IPS-NIHi7 (cell line): ENCODE measurements at regions not wholly inside any gene's neighbourhood (a gene's known extent, or its start where the extent isn't known, plus 50 kb on each side); places are given as distances from the start of the nearest gene placed in this dataset.

Experiments
- DNase-seq: peaks from one replicate; pipeline ENCODE4 v3.0.0; 2012; ENCODE audit warnings: mixed read lengths; ENCODE audit errors: extremely low spot score

DNA sequence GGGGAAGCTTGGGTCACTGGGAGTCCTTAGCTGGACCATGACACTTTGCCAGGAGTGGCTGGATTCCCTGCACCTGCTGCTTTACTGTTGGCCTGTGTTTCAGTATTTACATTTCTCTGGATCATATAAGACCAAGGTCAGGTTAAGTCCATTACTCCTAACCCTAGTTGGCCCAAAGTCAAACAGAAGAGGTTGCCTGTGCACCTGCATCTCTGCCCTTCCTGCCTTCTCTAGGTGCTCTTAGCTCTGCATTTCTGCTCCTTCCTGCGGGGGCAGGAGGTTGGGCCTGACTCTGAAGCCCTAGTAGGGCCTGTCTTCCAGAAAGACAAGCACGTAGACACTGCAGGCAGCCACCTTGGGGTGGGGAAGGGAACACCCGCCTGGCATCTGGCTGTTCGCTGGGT, 124.3 kb downstream of the RPLP1 start:
- DNase-seq, result no peak

DNA sequence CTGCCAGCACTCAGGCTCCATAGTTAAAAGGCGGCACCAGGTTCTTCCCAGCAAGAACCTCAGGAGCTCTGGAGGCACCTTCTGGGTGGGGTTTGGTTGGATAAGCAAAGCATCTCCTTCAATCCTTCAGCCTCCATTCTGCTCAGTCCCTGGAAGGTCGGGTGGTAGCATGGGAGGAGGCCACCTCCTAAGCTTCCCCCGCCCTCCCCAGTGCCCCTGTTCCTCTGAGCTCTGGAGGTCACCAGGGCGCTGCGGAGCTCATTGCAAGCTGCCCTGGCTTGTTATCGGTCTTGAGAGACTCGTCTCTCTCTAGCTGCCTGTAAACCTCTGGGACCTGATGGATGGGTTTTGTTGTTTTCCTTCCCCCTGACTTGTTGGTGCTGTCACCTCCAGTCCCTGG, 124.8 kb downstream of the RPLP1 start:
- no peak for DNase-seq

- DNase-seq, result no peak
Measured at GRCh38 chr15:69578252-69578651, 125.6 kb downstream of the RPLP1 start.

DNA sequence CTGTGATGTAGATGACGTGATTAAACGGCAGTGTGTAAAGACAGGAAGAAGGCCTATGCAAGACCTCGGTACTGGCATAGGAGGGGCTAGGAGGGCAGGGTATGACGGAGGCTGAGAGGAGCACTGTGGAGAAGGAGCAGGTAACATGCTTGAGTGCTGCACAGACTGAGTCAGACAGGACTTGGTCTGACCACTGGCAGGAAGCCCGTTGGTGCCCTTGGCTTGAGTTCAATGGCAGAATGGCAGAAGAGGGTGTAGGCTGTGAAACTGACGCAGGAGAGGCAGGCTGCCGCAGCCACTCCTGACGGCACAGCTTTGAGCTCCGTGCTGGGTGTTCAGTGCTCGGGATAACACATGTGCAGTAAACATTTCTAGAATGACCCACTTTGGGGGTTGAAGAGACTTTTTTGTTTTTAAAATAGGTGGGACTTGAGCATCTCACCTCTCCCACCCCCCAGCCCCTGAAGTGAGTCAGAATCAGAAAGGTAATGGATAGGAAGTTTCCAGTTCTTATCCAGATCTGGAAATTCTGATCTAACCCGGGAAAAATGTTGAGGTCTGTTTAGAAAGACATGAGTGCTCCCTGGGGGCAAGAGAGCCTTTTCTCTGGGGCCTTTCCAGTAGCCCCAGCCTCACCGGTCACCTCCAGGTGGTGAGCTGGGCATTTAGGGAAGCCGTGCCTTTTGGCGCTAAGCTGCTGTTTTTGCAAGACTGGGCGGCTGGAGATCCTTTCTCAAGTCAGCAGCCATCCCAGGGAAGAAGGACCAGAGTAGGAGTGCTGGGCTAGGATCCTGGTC, 126.4 kb downstream of the RPLP1 start:
- no peak for DNase-seq

- no peak for DNase-seq
Measured at GRCh38 chr15:69579950-69580618, 127.5 kb downstream of the RPLP1 start.

DNA sequence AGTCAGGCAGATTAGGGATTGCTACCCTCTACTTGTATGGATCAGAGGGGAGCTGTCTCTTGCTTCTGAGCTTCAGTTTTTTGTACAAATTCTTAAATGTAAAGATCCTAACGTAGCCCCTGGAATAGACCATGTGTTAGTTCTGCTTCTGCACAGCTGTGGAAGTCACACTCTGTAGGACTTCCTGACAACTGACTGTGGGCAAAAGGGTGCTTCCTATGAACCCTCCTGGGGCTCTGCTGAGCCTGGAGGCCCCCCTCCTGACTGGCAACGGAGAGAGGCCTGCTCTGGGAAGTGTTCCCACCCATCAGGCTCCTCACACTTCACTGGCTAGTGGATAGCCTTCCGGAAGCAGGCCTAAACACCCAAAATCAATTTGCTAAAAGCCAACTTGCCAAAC, 131.0 kb downstream of the RPLP1 start:
- DNase-seq, result no peak

GRCh38 chr15:69585937-69586336, 133.3 kb downstream of the RPLP1 start:
- DNase-seq, result no peak

DNA sequence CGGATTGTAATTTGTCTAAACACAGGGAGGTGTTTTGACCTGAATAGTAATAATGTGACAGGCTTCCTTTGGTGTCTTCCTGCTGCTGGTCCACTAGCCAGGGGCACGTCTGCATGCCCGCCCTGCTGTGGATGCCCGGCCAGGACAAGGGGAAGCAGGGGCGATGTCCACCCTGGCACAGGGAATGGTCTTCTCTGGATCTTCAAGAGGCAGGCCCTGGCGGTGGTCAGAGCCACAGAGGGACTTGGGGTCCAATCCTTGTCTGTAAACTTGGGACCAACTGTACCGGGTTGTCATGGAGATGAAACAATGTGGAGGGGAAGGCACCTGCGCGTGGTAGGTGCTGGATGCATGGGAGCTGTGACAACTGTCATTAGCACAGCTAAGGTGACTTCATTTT, 134.1 kb downstream of the RPLP1 start:
- DNase-seq, result no peak

DNA sequence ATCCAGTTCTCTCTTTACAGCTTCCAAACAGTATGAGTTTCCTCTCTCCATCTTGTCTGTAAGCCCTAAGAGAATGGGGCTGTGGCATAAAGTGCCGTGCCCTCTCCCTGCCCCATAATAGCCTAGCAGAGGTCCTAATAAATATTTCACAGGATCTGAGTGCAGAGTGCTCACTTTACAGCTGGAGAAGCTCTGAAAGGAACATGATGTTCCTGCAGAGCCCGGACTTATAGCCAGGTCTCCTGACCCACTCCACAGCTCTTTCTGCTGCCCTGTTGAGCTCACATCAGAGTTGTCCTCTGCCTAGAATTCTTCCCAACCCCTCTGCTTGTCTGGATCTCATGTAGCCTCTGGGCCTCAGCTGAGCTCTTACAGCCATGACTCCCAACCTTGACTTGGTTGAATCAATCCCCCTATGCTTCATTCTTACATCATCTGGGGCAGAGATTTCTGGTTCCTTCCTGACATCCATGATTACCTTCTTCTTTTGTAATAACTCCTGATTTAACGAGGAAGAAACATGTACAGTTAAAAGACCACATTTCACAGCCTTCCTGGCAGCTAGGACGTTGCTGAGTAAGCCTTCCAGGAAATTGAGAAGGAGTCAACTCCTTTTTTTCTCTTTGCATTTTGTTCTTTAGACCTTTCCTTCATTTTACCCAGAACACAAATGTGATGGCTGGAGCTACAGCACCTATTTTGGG, 135.3 kb downstream of the RPLP1 start:
- no peak for DNase-seq

- DNase-seq, result no peak
Measured at GRCh38 chr15:69590201-69590710, 137.6 kb downstream of the RPLP1 start.

DNA sequence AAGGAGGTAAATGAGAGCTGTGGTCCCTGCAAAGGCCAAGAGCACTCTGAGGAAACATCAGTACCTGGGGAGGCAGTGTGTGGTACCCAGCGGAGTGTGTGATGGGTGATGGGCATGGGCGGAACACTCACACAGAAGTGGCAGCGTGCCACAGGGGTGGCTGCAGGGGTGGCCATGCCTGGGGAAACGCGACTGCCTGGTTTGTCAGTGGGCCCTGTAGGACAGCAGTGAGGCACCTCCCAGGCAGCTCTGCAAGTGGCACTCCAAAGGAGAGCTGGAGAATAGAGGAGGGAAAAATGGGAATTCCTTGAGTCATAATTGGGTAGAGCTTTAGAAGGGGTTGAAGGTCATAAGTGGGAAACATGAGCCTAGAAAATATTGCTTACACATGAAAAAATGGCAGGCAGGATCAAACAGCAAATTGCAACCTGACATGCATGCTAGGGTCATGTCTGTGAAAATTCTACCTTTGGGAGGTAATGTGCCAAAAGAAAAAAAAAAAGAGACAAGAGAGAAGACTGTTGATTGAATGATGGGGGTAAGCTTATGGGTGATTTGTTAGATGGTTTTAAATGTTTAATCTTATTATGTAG, 138.4 kb downstream of the RPLP1 start:
- DNase-seq, result no peak

DNA sequence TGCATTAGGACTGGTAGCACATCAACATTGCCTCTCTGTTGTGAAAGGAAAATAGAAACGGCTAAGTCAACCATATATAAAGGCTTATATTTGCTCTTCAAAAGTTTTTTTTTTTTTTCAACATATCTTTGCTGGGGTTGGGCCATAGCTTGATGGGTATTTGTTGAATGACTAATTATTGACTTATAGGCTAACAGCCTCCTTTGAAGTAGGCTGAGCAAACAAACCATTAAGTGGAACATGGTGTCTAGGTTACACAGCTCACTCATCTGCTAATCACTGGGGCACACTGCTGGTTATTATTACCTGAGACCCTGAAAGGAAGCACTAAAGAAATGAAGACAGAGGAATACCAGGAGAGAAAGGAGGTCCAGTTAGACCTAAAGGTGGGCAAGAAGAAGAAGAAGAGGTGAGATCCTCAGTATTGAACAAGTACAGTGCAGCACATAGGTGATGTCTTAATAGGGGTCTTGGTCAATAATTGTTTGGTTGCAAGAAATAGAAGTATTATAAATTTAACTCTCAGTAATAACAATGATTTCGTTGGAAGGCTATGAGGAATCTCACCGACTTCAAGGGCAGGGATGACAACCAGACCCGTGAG, 139.4 kb downstream of the RPLP1 start:
- DNase-seq, result no peak

- DNase-seq, result no peak
Measured at GRCh38 chr15:69592954-69593353, 140.3 kb downstream of the RPLP1 start.

DNA sequence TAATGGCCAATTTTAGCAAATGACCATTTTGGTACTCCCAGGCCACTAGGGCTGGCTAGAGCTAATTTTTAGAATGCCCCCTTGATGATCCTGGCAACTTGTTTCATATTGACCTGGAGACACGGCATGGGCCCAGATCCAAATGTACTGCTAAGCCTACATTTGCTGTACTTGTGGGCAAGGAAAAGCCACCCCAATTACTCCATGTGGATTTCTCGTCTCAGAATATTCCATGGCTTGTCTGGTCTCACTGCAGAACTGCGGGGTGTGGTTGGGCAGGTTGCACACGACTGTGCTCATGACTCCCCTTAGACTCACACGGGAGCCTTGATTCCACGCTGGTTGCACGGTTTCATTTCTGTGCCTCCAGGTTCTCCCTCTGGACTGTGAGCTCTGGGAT, 140.9 kb downstream of the RPLP1 start:
- DNase-seq, result no peak

- DNase-seq, result no peak
Measured at GRCh38 chr15:69593981-69594966, 141.7 kb downstream of the RPLP1 start.

DNA sequence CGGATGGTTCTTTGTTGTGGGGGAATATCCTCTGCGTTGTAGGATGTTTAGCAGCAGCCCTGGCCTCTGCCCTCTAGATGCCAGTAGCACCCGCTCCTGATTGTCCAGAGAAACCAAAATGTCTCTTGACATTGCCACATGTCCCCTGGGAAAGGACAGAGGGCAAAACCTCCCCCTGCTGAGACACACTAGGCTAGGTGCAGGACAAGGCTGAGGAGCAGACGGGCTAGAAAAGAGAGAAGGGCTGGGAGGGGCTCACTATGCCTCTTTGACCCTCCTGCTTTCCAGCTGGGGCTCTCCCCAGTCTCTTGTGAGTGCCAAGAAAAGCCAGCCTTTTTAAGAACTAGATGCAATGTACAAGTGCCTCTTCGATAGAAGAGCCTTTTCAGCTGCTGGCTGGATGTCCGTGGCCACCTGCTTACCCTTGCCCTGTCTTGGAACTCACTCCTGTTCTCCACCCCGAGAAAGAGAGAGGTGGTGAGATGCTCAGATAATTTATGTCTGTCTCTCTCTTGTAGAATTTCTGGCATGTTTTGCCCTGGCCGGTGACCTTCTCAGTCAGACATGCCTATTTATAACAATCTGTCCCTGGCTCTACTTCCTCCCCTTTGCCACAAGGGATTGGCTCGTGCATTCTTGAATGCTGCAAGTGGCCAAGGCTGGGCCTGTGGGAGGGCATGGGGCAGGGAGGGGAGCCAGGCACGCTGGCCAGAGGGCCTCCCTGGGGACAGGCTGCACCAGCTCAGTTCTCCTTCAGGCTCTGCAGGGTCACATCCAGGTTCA, 142.6 kb downstream of the RPLP1 start:
- no peak for DNase-seq

DNA sequence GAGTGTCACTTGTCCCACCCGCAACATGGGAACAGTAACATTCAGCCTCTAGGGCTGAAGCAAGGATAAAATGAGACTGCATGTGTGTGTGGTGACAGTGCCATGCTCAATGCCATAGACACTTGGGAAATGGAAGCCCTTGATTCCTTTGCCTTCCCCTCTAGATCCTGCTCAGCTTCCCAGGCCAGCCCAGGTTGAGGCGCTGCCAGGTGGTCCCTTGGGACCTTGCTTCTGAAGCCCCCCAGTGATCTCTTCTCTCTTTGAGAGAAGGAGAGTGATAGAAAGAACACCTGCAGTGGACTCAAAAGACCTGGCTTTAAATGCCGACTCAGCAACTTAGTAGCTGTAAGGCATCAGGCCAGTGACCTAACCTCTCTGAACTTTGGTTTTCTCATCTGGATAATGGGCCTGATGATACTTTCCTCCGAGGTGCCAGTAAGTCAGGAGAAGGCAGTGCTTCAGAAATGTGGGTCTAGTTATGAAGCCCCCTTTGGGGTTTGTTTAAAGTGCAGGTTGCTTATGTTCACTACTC, 144.5 kb downstream of the RPLP1 start:
- no peak for DNase-seq

- DNase-seq, result no peak
Measured at GRCh38 chr15:69599271-69599670, 146.7 kb downstream of the RPLP1 start.

DNA sequence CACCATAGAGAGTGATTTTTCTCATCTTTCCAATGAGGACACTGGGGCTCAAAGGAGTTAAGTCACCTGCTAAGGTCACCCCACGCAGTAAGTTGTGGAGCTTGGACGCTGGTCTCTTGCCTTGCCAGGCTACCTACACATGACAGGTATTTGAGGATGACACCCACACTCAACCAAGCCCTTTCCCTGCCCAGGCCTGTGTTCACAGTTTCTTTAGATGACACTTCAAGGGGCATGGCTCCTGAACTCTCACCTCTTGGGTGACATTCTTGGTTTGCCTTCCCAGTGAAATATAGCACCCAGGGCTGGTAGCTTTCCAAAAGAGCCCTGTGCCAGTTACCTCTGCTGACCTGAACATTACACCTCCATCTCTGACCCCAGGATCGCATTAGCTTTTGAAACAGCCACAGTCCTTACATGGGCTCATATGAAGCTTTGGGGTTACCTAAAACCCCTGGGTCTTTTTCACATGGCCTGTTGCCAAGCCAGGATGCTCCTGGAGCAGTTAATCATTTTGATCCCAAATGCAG, 148.0 kb downstream of the RPLP1 start:
- no peak for DNase-seq
